HepG2 (cell line): ENCODE measurements at regions not wholly inside any gene's neighbourhood (a gene's known extent, or its start where the extent isn't known, plus 50 kb on each side); places are given as distances from the start of the nearest gene placed in this dataset.

Experiments
- ADNP ChIP-seq: sonication (generic); formaldehyde crosslinking; IDR thresholded peaks from 2 replicates; pipeline ENCODE4 v1.4.0; 2020; ENCODE audit warnings: missing genetic modification reagents
- AHR ChIP-seq: IDR thresholded peaks from 2 replicates; pipeline ENCODE4 v1.6.1; 2018; ENCODE audit warnings: missing genetic modification reagents, missing compliant biosample characterization
- ARID3A ChIP-seq: IDR thresholded peaks from 2 replicates; pipeline ENCODE4 v1.6.1; 2012; ENCODE audit warnings: low read depth, low read length, improper control_type of control experiment
- BHLHE40 ChIP-seq: IDR thresholded peaks from 2 replicates; pipeline ENCODE4 v1.6.1; 2011; ENCODE audit warnings: low read length, improper control_type of control experiment
- CREB3 ChIP-seq: sonication (generic); formaldehyde crosslinking; IDR thresholded peaks from 2 replicates; pipeline ENCODE4 v1.5.0; 2020; ENCODE audit warnings: missing genetic modification reagents
- MAF1 ChIP-seq: sonication (generic); formaldehyde crosslinking; IDR thresholded peaks from 2 replicates; pipeline ENCODE4 v1.5.0; 2020; ENCODE audit warnings: missing genetic modification reagents, borderline replicate concordance
- MAZ ChIP-seq, 2 experiments: sonication (generic) in 1 of 2; formaldehyde crosslinking in 1 of 2; IDR thresholded peaks; 2 replicates each; pipeline versions ENCODE4 v1.5.0 to v1.6.1; 2012 to 2020; ENCODE audit warnings: low read depth in 2 of 2, mild to moderate bottlenecking in 2 of 2, borderline replicate concordance in 1 of 2, improper control_type of control experiment in 1 of 2, low read length in 1 of 2, missing genetic modification reagents in 1 of 2, moderate library complexity in 1 of 2
- NBN ChIP-seq: fragments of 450-650 bp; conservative IDR thresholded peaks from 2 replicates; pipeline ENCODE4 v1.6.1; 2017
- POLR2A ChIP-seq, 2 experiments: IDR thresholded peaks; 2 replicates each; pipeline ENCODE4 v1.6.1; 2011; ENCODE audit warnings: low read depth in 2 of 2, low read length in 2 of 2, mild to moderate bottlenecking in 1 of 2, moderate library complexity in 1 of 2; ENCODE audit not compliant: insufficient read depth in 1 of 2
- SKIL ChIP-seq: sonication (generic); formaldehyde crosslinking; IDR thresholded peaks from 2 replicates; pipeline ENCODE4 v1.8.0; 2022; ENCODE audit warnings: missing genetic modification reagents, mild to moderate bottlenecking, moderate library complexity, borderline replicate concordance
- SOX5 ChIP-seq: IDR thresholded peaks from 2 replicates; pipeline ENCODE4 v1.6.1; 2016; ENCODE audit warnings: borderline replicate concordance
- ZEB1 ChIP-seq: IDR thresholded peaks from 2 replicates; pipeline ENCODE4 v1.6.1; 2012; ENCODE audit warnings: mild to moderate bottlenecking, low read depth, inconsistent platforms; ENCODE audit not compliant: insufficient replicate concordance
- ZNF136 ChIP-seq: sonication (generic); formaldehyde crosslinking; IDR thresholded peaks from 2 replicates; pipeline ENCODE4 v1.8.1; 2022; ENCODE audit warnings: low read depth, mild to moderate bottlenecking, moderate library complexity, missing genetic modification reagents
- ZNF329 ChIP-seq: sonication (generic); formaldehyde crosslinking; IDR thresholded peaks from 2 replicates; pipeline ENCODE4 v1.9.0; 2021; ENCODE audit warnings: low read depth, mild to moderate bottlenecking, missing genetic modification reagents
- ZNF414 ChIP-seq: sonication (generic); formaldehyde crosslinking; IDR thresholded peaks from 2 replicates; pipeline ENCODE4 v1.5.0; 2020; ENCODE audit warnings: missing genetic modification reagents
- ZNF589 ChIP-seq: sonication (generic); formaldehyde crosslinking; conservative IDR thresholded peaks from 2 replicates; pipeline ENCODE4 v1.8.0; 2022; ENCODE audit warnings: mild to moderate bottlenecking, moderate library complexity, missing genetic modification reagents
- ZNF660 ChIP-seq: sonication (generic); formaldehyde crosslinking; IDR thresholded peaks from 2 replicates; pipeline ENCODE4 v1.5.1; 2020; ENCODE audit warnings: mild to moderate bottlenecking, low read depth, missing genetic modification reagents, borderline replicate concordance
- ZNF737 ChIP-seq: sonication (generic); formaldehyde crosslinking; IDR thresholded peaks from 2 replicates; pipeline ENCODE4 v1.5.0; 2020; ENCODE audit warnings: missing genetic modification reagents, mild to moderate bottlenecking, borderline replicate concordance
- ZSCAN22 ChIP-seq: sonication (generic); formaldehyde crosslinking; IDR thresholded peaks from 2 replicates; pipeline ENCODE4 v1.4.0; 2020; ENCODE audit warnings: mild to moderate bottlenecking, missing genetic modification reagents

GRCh38 chr2:7825591-7826312, 856.1 kb upstream of the ID2 start (continued):
- no peak for TF ChIP-seq ZNF414
- TF ChIP-seq SOX5 (CRISPR knock-in tag): peak; percentile 40; the same call in 1 of the 2 replicates
- TF ChIP-seq AHR: no peak
- no peak for TF ChIP-seq ZNF660
- no peak for TF ChIP-seq POLR2A (IDR thresholded peaks at IDR 0.05; ENCODE audit: insufficient read depth in 1 of 2, low read depth in 2 of 2, low read length in 2 of 2)
- TF ChIP-seq ZEB1: no peak
- TF ChIP-seq MAF1 (CRISPR knock-in tag): no peak
- peak; percentile 33; the same call in 1 of the 2 replicates for TF ChIP-seq ARID3A
- no peak for TF ChIP-seq ZNF589 (CRISPR knock-in tag)
- TF ChIP-seq CREB3 (CRISPR knock-in tag): no peak
- no peak for TF ChIP-seq MAZ (IDR thresholded peaks at IDR 0.05; ENCODE audit: borderline replicate concordance, low read depth, low read length)
- TF ChIP-seq MAZ (CRISPR knock-in tag; IDR thresholded peaks at IDR 0.05; ENCODE audit: low read depth): no peak
- peak; percentile 29; the same call in 1 of the 2 replicates for TF ChIP-seq BHLHE40
- TF ChIP-seq NBN: no peak
- TF ChIP-seq ZSCAN22 (CRISPR knock-in tag): no peak
- TF ChIP-seq SKIL (CRISPR knock-in tag): no peak
- no peak for TF ChIP-seq ADNP (CRISPR knock-in tag)
- TF ChIP-seq ZNF329 (CRISPR knock-in tag): no peak
- TF ChIP-seq ZNF737 (CRISPR knock-in tag): no peak
- TF ChIP-seq ZNF136: no peak
